ENCODE measurements at regions not wholly inside any gene's neighbourhood (a gene's known extent, or its start where the extent isn't known, plus 50 kb on each side); places are given as distances from the start of the nearest gene placed in this dataset.

DNA sequence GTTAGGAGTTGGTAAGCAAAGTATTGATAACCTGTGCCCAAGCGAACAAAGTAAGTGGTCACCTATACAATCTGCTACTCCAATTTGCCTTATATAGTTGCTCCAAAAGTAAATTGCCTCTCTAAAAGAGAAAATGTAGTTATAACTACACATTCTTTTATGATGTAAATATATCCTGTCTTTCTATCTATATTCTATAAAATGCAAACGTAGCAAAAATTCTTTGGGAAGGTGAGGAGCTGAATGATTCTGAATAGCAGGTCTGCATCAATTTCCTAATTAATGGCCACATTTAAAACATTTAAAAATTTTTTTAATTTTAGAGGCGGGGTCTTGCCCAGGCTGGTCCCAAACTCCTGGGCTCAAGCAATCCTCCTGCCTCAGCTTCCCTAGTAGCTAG lies 64.2 kb upstream of the ASIP start:
- TF ChIP-seq, protein P1, sequence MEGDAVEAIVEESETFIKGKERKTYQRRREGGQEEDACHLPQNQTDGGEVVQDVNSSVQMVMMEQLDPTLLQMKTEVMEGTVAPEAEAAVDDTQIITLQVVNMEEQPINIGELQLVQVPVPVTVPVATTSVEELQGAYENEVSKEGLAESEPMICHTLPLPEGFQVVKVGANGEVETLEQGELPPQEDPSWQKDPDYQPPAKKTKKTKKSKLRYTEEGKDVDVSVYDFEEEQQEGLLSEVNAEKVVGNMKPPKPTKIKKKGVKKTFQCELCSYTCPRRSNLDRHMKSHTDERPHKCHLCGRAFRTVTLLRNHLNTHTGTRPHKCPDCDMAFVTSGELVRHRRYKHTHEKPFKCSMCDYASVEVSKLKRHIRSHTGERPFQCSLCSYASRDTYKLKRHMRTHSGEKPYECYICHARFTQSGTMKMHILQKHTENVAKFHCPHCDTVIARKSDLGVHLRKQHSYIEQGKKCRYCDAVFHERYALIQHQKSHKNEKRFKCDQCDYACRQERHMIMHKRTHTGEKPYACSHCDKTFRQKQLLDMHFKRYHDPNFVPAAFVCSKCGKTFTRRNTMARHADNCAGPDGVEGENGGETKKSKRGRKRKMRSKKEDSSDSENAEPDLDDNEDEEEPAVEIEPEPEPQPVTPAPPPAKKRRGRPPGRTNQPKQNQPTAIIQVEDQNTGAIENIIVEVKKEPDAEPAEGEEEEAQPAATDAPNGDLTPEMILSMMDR (IDR thresholded peaks at IDR 0.05) = no peak
- no peak for TF ChIP-seq POLR2A (IDR thresholded peaks at IDR 0.05)
